ENCODE measurements at regions not wholly inside any gene's neighbourhood (a gene's known extent, or its start where the extent isn't known, plus 50 kb on each side); places are given as distances from the start of the nearest gene placed in this dataset.

GRCh38 chr3:151559736-151560135 lies 98.9 kb upstream of the IGSF10 start:
- Mint-ChIP-seq H3K4me3 (no peak overlapping the region), H3K27ac (no peak overlapping the region), H3K4me1 (ENCODE audit: low read depth) (no peaks in the 10 kb centered on the region), H3K27me3 (ENCODE audit: low read depth) (no peaks in the 10 kb centered on the region), H3K36me3 (ENCODE audit: insufficient read depth in 2 of 2) (no peaks in the 10 kb centered on the region), H3K9me3 (no peaks in the 10 kb centered on the region)
- ATAC-seq (replicated peaks in 1 of 2) = no peak
- DNase-seq = no peak

- Mint-ChIP-seq H3K4me3 (no peak overlapping the region), H3K4me1 (ENCODE audit: low read depth) (no peaks in the 10 kb centered on the region), H3K9me3 (no peaks in the 10 kb centered on the region), H3K36me3 (ENCODE audit: insufficient read depth in 2 of 2) (no peaks in the 10 kb centered on the region), H3K27ac (no peak overlapping the region), H3K27me3 (ENCODE audit: low read depth) (no peaks in the 10 kb centered on the region)
- DNase-seq (no peak), ATAC-seq (replicated peaks in 1 of 2) (no peak)
Observed at GRCh38 chr3:151558661-151559060, 97.8 kb upstream of the IGSF10 start.

GRCh38 chr3:151557068-151557840 lies 96.4 kb upstream of the IGSF10 start:
- H3K36me3 Mint-ChIP-seq (ENCODE audit: insufficient read depth in 2 of 2) = no peaks in the 10 kb centered on the region
- no peak overlapping the region for H3K4me3 Mint-ChIP-seq
- DNase-seq (no peak), ATAC-seq (replicated peaks in 1 of 2) (no peak)
- H3K27me3 Mint-ChIP-seq (ENCODE audit: low read depth) = no peaks in the 10 kb centered on the region
- no peak overlapping the region for H3K27ac Mint-ChIP-seq
- no peaks in the 10 kb centered on the region for H3K9me3 Mint-ChIP-seq
- no peaks in the 10 kb centered on the region for H3K4me1 Mint-ChIP-seq (ENCODE audit: low read depth)

GRCh38 chr3:151556596-151556995 lies 95.7 kb upstream of the IGSF10 start:
- Mint-ChIP-seq H3K9me3 (no peaks in the 10 kb centered on the region), H3K36me3 (ENCODE audit: insufficient read depth in 2 of 2) (no peaks in the 10 kb centered on the region), H3K4me3 (no peak overlapping the region), H3K27me3 (ENCODE audit: low read depth) (no peaks in the 10 kb centered on the region), H3K27ac (no peak overlapping the region), H3K4me1 (ENCODE audit: low read depth) (no peaks in the 10 kb centered on the region)
- ATAC-seq (replicated peaks in 1 of 2) (no peak), DNase-seq (no peak)

- Mint-ChIP-seq H3K4me1 (ENCODE audit: low read depth) (no peaks in the 10 kb centered on the region), H3K9me3 (no peaks in the 10 kb centered on the region), H3K27me3 (ENCODE audit: low read depth) (no peaks in the 10 kb centered on the region), H3K27ac (no peak overlapping the region), H3K4me3 (no peak overlapping the region), H3K36me3 (ENCODE audit: insufficient read depth in 2 of 2) (no peaks in the 10 kb centered on the region)
- ATAC-seq (replicated peaks in 1 of 2) = no peak
- no peak for DNase-seq
Observed at GRCh38 chr3:151555523-151555922, 94.7 kb upstream of the IGSF10 start.

GRCh38 chr3:151553888-151554287 lies 93.0 kb upstream of the IGSF10 start:
- Mint-ChIP-seq H3K4me3 (no peak overlapping the region), H3K36me3 (ENCODE audit: insufficient read depth in 2 of 2) (no peaks in the 10 kb centered on the region), H3K27ac (no peak overlapping the region), H3K9me3 (no peaks in the 10 kb centered on the region), H3K27me3 (ENCODE audit: low read depth) (no peaks in the 10 kb centered on the region), H3K4me1 (ENCODE audit: low read depth) (no peaks in the 10 kb centered on the region)
- ATAC-seq (replicated peaks in 1 of 2) (no peak), DNase-seq (no peak)

GRCh38 chr3:151552589-151552988 lies 91.7 kb upstream of the IGSF10 start:
- DNase-seq (no peak), ATAC-seq (replicated peaks in 1 of 2) (no peak)
- H3K36me3 Mint-ChIP-seq (ENCODE audit: insufficient read depth in 2 of 2) = no peaks in the 10 kb centered on the region
- no peaks in the 10 kb centered on the region for H3K27me3 Mint-ChIP-seq (ENCODE audit: low read depth)
- no peaks in the 10 kb centered on the region for H3K9me3 Mint-ChIP-seq
- H3K4me3 Mint-ChIP-seq = no peak overlapping the region
- no peak overlapping the region for H3K27ac Mint-ChIP-seq
- no peaks in the 10 kb centered on the region for H3K4me1 Mint-ChIP-seq (ENCODE audit: low read depth)

- Mint-ChIP-seq H3K4me3 (no peak overlapping the region), H3K4me1 (ENCODE audit: low read depth) (no peaks in the 10 kb centered on the region)
Observed at GRCh38 chr3:151550642-151551041, 89.8 kb upstream of the IGSF10 start.

GRCh38 chr3:151550025-151550618 lies 89.3 kb upstream of the IGSF10 start:
- H3K36me3 Mint-ChIP-seq (ENCODE audit: insufficient read depth in 2 of 2) = no peaks in the 10 kb centered on the region
- H3K27ac Mint-ChIP-seq = no peak overlapping the region
- DNase-seq (no peak), ATAC-seq (replicated peaks in 1 of 2) (no peak)
- H3K4me3 Mint-ChIP-seq = no peak overlapping the region
- no peaks in the 10 kb centered on the region for H3K27me3 Mint-ChIP-seq (ENCODE audit: low read depth)
- H3K9me3 Mint-ChIP-seq = no peaks in the 10 kb centered on the region
- H3K4me1 Mint-ChIP-seq (ENCODE audit: low read depth) = no peaks in the 10 kb centered on the region

More at GRCh38 chr3:151550642-151551041, 89.8 kb upstream of the IGSF10 start:
- no peak for ATAC-seq (replicated peaks in 1 of 2)
- H3K27ac Mint-ChIP-seq = no peak overlapping the region
- no peaks in the 10 kb centered on the region for H3K9me3 Mint-ChIP-seq
- DNase-seq = no peak
- H3K36me3 Mint-ChIP-seq (ENCODE audit: insufficient read depth in 2 of 2) = no peaks in the 10 kb centered on the region
- no peaks in the 10 kb centered on the region for H3K27me3 Mint-ChIP-seq (ENCODE audit: low read depth)

- no peak for DNase-seq
- Mint-ChIP-seq H3K4me3 (no peak overlapping the region), H3K36me3 (ENCODE audit: insufficient read depth in 2 of 2) (no peaks in the 10 kb centered on the region), H3K27me3 (ENCODE audit: low read depth) (no peaks in the 10 kb centered on the region), H3K4me1 (ENCODE audit: low read depth) (no peaks in the 10 kb centered on the region), H3K27ac (no peak overlapping the region), H3K9me3 (no peaks in the 10 kb centered on the region)
- ATAC-seq (replicated peaks in 1 of 2) = no peak
Observed at GRCh38 chr3:151548195-151548594, 87.3 kb upstream of the IGSF10 start.

- Mint-ChIP-seq H3K4me3 (no peak overlapping the region), H3K4me1 (ENCODE audit: low read depth) (no peaks in the 10 kb centered on the region), H3K9me3 (no peaks in the 10 kb centered on the region), H3K36me3 (ENCODE audit: insufficient read depth in 2 of 2) (no peaks in the 10 kb centered on the region), H3K27ac (no peak overlapping the region), H3K27me3 (ENCODE audit: low read depth) (no peaks in the 10 kb centered on the region)
- ATAC-seq (replicated peaks in 1 of 2) = no peak
- no peak for DNase-seq
Observed at GRCh38 chr3:151544164-151544548, 83.3 kb upstream of the IGSF10 start.

GRCh38 chr3:151541178-151541577 lies 80.3 kb upstream of the IGSF10 start:
- H3K4me3 Mint-ChIP-seq = no peak overlapping the region
- no peak for ATAC-seq (replicated peaks in 1 of 2)

GRCh38 chr3:151539599-151539998 lies 78.7 kb upstream of the IGSF10 start:
- H3K27me3 Mint-ChIP-seq (ENCODE audit: low read depth) = no peaks in the 10 kb centered on the region
- no peak overlapping the region for H3K4me3 Mint-ChIP-seq
- no peaks in the 10 kb centered on the region for H3K9me3 Mint-ChIP-seq
- ATAC-seq (replicated peaks in 1 of 2) (no peak), DNase-seq (no peak)
- H3K4me1 Mint-ChIP-seq (ENCODE audit: low read depth) = no peaks in the 10 kb centered on the region
- no peak overlapping the region for H3K27ac Mint-ChIP-seq
- H3K36me3 Mint-ChIP-seq (ENCODE audit: insufficient read depth in 2 of 2) = no peaks in the 10 kb centered on the region

More at GRCh38 chr3:151541178-151541577, 80.3 kb upstream of the IGSF10 start:
- Mint-ChIP-seq H3K9me3 (no peaks in the 10 kb centered on the region), H3K4me1 (ENCODE audit: low read depth) (no peaks in the 10 kb centered on the region), H3K36me3 (ENCODE audit: insufficient read depth in 2 of 2) (no peaks in the 10 kb centered on the region), H3K27ac (no peak overlapping the region), H3K27me3 (ENCODE audit: low read depth) (no peaks in the 10 kb centered on the region)
- DNase-seq = no peak

Data from activated T-cell treated with anti-CD3 and anti-CD28 coated beads, Interleukin-2, amount 50 U/mL, for 72 hours (primary cell).